Kidney epithelial cell (primary cell): ENCODE measurements at regions not wholly inside any gene's neighbourhood (a gene's known extent, or its start where the extent isn't known, plus 50 kb on each side); places are given as distances from the start of the nearest gene placed in this dataset.
A peak's percentile ranks its signal among the peaks of the same experiment; 100 is the strongest.
"Not testable (repeated sequence)": the region's sequence is repeated elsewhere in the genome, so short reads cannot be mapped to it uniquely, and the experiment has no call there.

ENCODE experiments used
- DNase-seq: peaks from one replicate; pipeline ENCODE4 v3.0.0-alpha.2; 2010; ENCODE audit warnings: low read depth
- H3K27me3 ChIP-seq: 2 replicates; pipeline ENCODE4 v1.6.0; 2011; ENCODE audit warnings: low read length; ENCODE audit not compliant: control insufficient read depth, insufficient read depth
- H3K36me3 ChIP-seq: 2 replicates; pipeline ENCODE4 v1.5.1; 2011; ENCODE audit warnings: low read length; ENCODE audit not compliant: control insufficient read depth, insufficient read depth
- H3K4me3 ChIP-seq: 2 replicates; pipeline ENCODE4 v1.5.1; 2011; ENCODE audit warnings: low read depth, mild to moderate bottlenecking, control low read depth, low read length
- TF ChIP-seq, protein P1 (sequence below): IDR thresholded peaks from 2 replicates; pipeline ENCODE4 v1.5.1; 2011; ENCODE audit warnings: mild to moderate bottlenecking, moderate library complexity, low read length, control low read depth, inconsistent platforms; ENCODE audit not compliant: insufficient read depth, poor library complexity, severe bottlenecking

DNA sequence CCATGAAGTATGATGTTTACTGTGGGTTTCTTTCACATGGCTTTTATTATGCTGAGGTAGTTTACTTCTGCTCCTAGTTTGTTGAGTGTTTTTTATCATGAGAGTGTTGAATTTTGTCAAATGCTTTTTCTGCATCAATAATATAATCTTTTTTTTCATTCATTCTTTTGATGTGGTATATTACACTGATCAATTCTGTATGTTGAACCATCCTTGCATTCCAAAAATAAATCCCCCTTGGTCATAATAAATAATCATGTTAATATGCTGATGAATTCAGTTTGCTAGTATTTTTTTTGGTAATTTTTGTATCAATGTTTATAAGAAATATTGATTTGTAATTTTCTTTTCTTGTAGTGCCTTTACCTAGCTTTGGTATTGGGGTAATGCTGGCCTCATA, 97.9 kb upstream of the ZNF648 start:
- TF ChIP-seq, protein P1, sequence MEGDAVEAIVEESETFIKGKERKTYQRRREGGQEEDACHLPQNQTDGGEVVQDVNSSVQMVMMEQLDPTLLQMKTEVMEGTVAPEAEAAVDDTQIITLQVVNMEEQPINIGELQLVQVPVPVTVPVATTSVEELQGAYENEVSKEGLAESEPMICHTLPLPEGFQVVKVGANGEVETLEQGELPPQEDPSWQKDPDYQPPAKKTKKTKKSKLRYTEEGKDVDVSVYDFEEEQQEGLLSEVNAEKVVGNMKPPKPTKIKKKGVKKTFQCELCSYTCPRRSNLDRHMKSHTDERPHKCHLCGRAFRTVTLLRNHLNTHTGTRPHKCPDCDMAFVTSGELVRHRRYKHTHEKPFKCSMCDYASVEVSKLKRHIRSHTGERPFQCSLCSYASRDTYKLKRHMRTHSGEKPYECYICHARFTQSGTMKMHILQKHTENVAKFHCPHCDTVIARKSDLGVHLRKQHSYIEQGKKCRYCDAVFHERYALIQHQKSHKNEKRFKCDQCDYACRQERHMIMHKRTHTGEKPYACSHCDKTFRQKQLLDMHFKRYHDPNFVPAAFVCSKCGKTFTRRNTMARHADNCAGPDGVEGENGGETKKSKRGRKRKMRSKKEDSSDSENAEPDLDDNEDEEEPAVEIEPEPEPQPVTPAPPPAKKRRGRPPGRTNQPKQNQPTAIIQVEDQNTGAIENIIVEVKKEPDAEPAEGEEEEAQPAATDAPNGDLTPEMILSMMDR = no peak
- Histone ChIP-seq H3K36me3 (no peaks in the 10 kb centered on the region), H3K27me3 (no peaks in the 10 kb centered on the region), H3K4me3 (no peak overlapping the region)
- no peak for DNase-seq

DNA sequence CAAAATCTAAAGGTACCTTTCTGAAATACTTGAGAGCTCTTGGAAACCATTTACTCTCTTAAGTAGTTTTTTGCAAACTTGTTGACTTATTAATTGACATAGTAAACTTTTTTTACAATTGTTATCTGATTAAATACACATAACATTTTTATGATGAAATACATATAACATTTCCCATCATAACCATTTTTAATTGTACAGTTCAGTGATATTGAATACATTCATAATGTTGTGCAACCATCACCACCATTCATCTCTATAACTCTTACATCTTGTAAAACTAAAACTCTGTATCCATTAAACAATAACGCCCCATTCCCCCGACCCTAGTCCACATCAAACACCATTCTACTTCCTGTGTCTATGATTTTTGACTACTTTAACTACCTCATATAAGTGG, 95.7 kb upstream of the ZNF648 start:
- no peak overlapping the region for H3K4me3 ChIP-seq

DNA sequence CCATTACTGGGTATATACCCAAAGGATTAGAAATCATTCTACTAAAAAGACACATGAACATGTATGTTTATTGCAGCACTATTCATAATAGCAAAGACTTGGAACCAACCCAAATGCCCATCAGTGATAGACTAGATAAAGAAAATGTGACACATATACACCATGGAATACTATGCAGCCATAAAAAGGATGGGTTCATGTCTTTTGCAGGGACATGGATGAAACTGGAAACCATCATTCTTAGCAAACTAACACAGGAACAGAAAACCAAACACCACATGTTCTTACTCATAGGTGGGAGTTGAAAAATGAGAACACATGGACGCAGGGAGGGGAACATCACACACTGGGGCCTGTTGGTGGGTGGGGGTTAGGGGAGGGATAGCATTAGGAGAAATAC, 92.9 kb upstream of the ZNF648 start:
- not testable (repeated sequence) for H3K36me3 ChIP-seq, H3K27me3 ChIP-seq, H3K4me3 ChIP-seq, DNase-seq

More for the DNA sequence above, 95.7 kb upstream of the ZNF648 start:
- no peak for DNase-seq
- Histone ChIP-seq H3K36me3 (no peaks in the 10 kb centered on the region), H3K27me3 (no peaks in the 10 kb centered on the region)
- TF ChIP-seq, protein P1 = no peak

DNA sequence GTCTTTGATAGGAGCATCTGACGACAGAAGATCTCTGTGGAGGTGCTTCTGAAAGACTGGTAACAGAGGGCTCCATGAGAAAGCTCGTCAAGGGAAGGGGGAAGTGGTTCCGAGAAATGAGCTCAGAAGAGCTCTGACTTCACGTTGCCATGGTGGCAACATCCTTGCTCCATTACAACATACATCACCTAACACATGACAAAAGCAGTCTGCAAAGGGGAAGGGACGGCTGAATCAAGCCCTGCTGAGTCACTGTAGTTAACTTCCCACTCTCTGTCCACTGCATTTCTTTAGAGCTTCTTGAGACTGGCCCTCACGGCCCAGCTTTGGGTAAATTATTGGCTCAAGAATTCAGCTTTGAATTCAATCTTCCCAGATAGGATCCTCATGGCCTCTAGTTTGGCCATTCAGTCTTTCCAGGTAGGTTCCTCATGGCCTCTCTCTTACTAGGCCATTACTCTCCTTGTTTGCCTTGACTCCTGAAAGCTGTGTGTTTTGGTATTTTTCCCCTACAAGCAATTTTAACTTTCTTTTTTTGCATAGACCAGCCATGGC, 88.0 kb upstream of the ZNF648 start:
- TF ChIP-seq, protein P1 = no peak
- Histone ChIP-seq H3K36me3 (no peaks in the 10 kb centered on the region), H3K4me3 (no peak overlapping the region), H3K27me3 (no peaks in the 10 kb centered on the region)
- peak; percentile 67 for DNase-seq

DNA sequence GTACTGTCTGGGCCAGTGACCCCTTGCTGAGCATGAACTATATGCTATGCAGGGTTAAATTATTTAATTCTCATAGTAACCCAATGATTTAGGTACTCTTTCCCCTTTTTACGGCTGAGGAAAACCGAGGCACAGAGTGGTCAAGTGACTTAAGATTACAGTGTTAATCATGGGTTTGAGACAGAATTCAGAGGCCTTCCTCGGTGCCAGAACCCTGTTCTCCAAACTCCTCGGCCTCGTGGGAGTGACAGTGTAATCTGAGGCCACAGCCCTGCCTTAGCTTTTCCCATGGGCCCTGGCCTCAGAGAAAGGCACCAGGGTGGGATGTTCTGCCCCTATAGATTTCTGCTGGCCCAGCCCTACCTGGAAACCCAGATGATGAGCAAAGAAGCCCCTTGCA, 86.4 kb upstream of the ZNF648 start:
- DNase-seq = no peak
- TF ChIP-seq, protein P1 = no peak
- H3K27me3 ChIP-seq = no peaks in the 10 kb centered on the region
- H3K36me3 ChIP-seq = no peaks in the 10 kb centered on the region
- no peak overlapping the region for H3K4me3 ChIP-seq

DNA sequence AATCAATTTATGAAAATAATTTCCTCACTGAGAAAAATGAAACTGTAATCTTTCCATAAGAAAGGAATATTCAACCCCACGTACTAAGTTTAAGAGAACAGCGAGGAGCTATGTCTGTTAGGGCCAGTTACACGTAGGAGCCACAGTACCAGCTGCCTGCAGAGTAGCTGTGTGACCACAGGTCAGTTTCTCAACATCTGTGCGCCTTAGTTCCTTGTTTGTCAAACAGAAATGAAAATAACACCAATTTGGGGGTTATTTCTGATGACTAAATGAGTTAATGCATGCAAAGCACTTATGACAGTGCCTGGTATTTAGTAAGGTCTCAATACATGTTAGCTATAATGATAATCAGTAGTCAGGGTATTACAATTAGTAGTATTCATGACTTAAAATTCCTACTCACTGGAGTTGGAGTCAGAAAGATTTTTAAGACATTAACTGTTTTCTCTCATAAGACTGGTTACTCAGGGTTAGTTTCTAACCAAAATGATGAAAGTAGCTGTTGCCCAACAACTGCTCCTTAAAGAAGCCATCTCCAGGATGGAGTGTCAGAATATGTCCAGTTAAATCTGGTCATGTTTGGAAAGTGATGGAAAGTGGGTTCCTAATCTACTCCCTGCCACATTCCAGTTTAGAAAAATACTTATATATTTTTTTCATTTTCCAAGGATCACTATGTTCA, 85.8 kb upstream of the ZNF648 start:
- TF ChIP-seq, protein P1 = no peak
- H3K4me3 ChIP-seq = no peak overlapping the region
- no peaks in the 10 kb centered on the region for H3K27me3 ChIP-seq
- DNase-seq = no peak
- H3K36me3 ChIP-seq = no peaks in the 10 kb centered on the region
